Left forelimb (tissue), 1 donor: ENCODE measurements at regions not wholly inside any gene's neighbourhood (a gene's known extent, or its start where the extent isn't known, plus 50 kb on each side); places are given as distances from the start of the nearest gene placed in this dataset.

Experiments
- DNase-seq: peaks from one replicate; pipeline ENCODE4 v3.0.0-alpha.2; 2018; ENCODE audit warnings: low spot score

GRCh38 chr9:36764364-36765076, 191.8 kb downstream of the MELK start:
- DNase-seq, result no peak

DNA sequence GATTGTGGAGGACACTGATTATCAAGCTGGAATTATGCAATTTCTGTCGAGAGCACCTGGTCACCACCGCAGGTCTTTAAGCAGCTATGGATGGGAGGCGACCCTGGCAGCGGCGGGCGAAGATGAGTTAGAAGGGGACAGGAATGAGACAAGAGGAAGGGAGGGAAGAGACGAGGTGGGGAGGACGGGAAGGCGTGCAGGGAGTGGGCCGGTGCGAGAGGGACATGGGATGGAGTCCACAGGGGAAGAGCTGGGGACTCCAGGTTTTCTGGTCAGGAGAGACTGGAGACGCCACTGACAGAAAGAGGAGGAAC, 192.3 kb downstream of the MELK start:
- no peak for DNase-seq

GRCh38 chr9:36765468-36766341, 193.0 kb downstream of the MELK start:
- no peak for DNase-seq

GRCh38 chr9:36768677-36769076, 196.0 kb downstream of the MELK start:
- DNase-seq, result no peak

DNA sequence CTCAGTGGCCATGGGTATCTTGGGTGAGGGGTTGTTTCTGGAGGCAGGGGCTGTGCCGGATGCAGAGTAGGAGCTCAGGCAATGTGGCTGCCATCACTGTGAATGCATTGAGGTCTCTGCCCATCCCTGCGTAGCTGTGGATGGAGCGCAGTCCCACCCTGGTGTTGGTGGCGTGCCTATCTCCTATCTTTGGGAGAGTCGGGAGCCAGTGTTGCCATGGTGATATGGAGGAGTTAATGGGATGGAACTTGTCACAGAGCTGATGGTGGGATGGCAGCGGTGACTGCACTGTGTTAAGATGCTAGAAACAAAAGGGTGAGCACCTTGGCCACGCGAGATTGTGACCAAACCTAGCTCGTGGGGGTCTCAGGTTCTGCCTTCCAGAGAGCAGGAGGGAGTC, 197.3 kb downstream of the MELK start:
- no peak for DNase-seq

DNA sequence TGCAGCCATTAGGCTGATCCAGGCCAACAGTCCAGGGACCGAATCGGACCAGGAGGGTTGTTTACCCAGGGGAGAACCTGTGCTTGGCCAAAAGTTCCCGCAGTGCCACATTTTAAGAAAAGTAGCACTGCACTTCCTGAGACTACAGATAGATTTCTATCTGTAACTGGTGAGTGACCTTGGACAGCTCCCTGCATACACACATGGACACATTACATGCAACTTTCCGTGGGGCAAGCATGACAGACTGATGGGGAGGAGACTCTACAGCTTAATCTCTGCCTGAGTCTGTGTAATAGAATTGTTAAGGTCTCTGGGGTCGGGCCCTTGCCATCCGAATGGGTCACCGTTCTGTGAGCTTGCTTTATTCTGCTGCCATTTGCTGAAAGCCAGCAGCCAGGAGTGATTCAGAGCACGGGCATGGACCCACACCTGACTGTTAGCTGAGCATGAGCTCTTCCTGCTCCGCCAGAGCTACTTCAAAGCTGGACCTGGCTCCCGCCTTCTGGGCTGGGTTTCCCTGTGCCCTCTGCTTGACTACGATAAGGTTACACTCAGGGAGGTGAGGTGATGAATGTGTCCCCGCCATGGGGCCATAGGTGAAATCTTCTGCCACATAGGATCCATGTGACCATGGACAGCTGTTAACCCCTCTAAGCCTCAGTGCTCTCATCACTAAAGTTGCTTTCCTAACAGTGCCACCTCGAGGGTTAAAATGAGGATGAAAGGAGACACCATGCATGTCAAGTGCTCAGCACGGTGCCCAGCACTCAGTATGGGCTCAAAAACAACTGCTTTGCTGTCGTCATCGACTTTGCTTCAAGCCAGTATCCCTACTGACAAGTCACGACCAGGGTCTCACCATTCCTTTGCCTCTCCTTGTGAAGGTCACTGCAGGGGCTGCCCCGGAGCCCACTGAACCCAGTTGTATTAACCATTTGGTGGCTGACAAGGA, 200.0 kb downstream of the MELK start:
- no peak for DNase-seq

- no peak for DNase-seq
Measured at GRCh38 chr9:36778682-36779081, 206.0 kb downstream of the MELK start.

GRCh38 chr9:36779582-36779981, 206.9 kb downstream of the MELK start:
- no peak for DNase-seq

DNA sequence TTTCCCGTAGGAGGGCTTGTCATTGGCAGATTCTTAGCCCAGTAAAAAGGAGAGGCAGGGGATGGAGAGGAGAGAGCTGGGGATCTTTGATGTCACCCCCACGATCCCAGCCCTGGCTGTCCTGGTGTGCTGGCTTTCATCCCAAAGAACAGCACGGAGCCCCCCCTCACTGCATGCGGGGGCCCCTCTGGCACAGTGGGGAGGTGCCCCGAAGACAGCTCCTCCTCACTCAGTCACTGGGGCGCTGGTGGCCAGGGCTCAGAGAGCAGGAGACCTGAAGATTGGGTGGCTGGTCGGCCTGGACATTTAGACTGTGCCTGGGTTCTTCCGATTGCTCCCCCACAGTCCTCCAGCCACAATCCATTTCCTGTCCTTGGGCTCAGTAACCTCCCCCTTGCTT, 207.5 kb downstream of the MELK start:
- no peak for DNase-seq

- no peak for DNase-seq
Measured at GRCh38 chr9:36781533-36781932, 208.8 kb downstream of the MELK start.
